OCI-LY1 (cell line): ENCODE measurements at regions not wholly inside any gene's neighbourhood (a gene's known extent, or its start where the extent isn't known, plus 50 kb on each side); places are given as distances from the start of the nearest gene placed in this dataset.
"Not testable (repeated sequence)": the region's sequence is repeated elsewhere in the genome, so short reads cannot be mapped to it uniquely, and the experiment has no call there.

Experiments used
- H2AFZ ChIP-seq: fragments of 200-600 bp; sonication (generic), shearing (Covaris generic); 2 replicates; pipeline ENCODE4 v1.6.0; 2014; ENCODE audit warnings: antibody characterized with exemption, mild to moderate bottlenecking, low read length
- H3F3A ChIP-seq: fragments of 200-600 bp; sonication (generic), shearing (Covaris generic); 2 replicates; pipeline ENCODE4 v1.6.0; 2014; ENCODE audit warnings: mild to moderate bottlenecking, antibody characterized with exemption, low read length, moderate library complexity; ENCODE audit not compliant: insufficient read depth
- H3K27ac ChIP-seq: fragments of 200-600 bp; sonication (generic); 2 replicates; pipeline ENCODE4 v1.5.1; 2014; ENCODE audit warnings: low read length, mixed run types, mild to moderate bottlenecking, low read depth; ENCODE audit not compliant: poor library complexity, severe bottlenecking
- H3K27me3 ChIP-seq: fragments of 200-600 bp; sonication (generic); 2 replicates; pipeline ENCODE4 v1.6.0; 2014; ENCODE audit warnings: antibody characterized with exemption, mild to moderate bottlenecking, low read length, moderate library complexity; ENCODE audit not compliant: insufficient read depth
- H3K36me3 ChIP-seq: fragments of 200-600 bp; sonication (generic); 2 replicates; pipeline ENCODE4 v1.6.1; 2014; ENCODE audit warnings: mild to moderate bottlenecking, antibody characterized with exemption, low read length, moderate library complexity, mixed read lengths; ENCODE audit not compliant: insufficient read depth
- H3K4me1 ChIP-seq: fragments of 200-600 bp; sonication (generic); 2 replicates; pipeline ENCODE4 v1.5.1; 2014; ENCODE audit warnings: mild to moderate bottlenecking, low read length, moderate library complexity; ENCODE audit not compliant: insufficient read depth, severe bottlenecking
- H3K4me2 ChIP-seq: fragments of 200-600 bp; sonication (generic), shearing (Covaris generic); 2 replicates; pipeline ENCODE4 v1.6.1; 2014; ENCODE audit warnings: low read length
- H3K4me3 ChIP-seq: fragments of 200-600 bp; sonication (generic); 2 replicates; pipeline ENCODE4 v1.5.1; 2014; ENCODE audit warnings: low read length, low read depth, mild to moderate bottlenecking, mixed read lengths; ENCODE audit not compliant: poor library complexity, severe bottlenecking
- H3K79me2 ChIP-seq: fragments of 200-600 bp; shearing (Covaris generic); 2 replicates; pipeline ENCODE4 v1.6.1; 2016; ENCODE audit warnings: mixed run types, low read length, mixed read lengths; ENCODE audit not compliant: insufficient read depth
- H3K9ac ChIP-seq: fragments of 200-600 bp; sonication (generic), shearing (Covaris generic); 2 replicates; pipeline ENCODE4 v1.6.1; 2014; ENCODE audit warnings: mild to moderate bottlenecking, low read length, mixed read lengths
- H3K9me2 ChIP-seq: fragments of 200-600 bp; sonication (generic), shearing (Covaris generic); 2 replicates; pipeline ENCODE4 v1.6.1; 2014; ENCODE audit warnings: low read depth, mild to moderate bottlenecking, low read length, mixed read lengths
- H3K9me3 ChIP-seq: fragments of 200-600 bp; shearing (Covaris generic); 2 replicates; pipeline ENCODE4 v1.6.1; 2014; ENCODE audit warnings: low read length, mixed read lengths
- H4K20me1 ChIP-seq: fragments of 200-600 bp; sonication (generic), shearing (Covaris generic); 2 replicates; pipeline ENCODE4 v1.6.0; 2016; ENCODE audit warnings: mild to moderate bottlenecking, low read length; ENCODE audit not compliant: insufficient read depth
- EZH2 ChIP-seq: fragments of 200-600 bp; sonication (generic), shearing (Covaris generic); IDR thresholded peaks from 2 replicates; pipeline ENCODE4 v1.8.0; 2017; ENCODE audit warnings: borderline replicate concordance, mixed run types, mild to moderate bottlenecking, antibody characterized with exemption, low read length, moderate library complexity, mixed read lengths
- TF ChIP-seq, protein P1 (sequence below): fragments of 200-600 bp; sonication (generic), shearing (Covaris generic); IDR thresholded peaks from 2 replicates; pipeline ENCODE4 v1.5.1; 2017; ENCODE audit warnings: mild to moderate bottlenecking, antibody characterized with exemption, low read length, moderate library complexity, mixed read lengths

DNA sequence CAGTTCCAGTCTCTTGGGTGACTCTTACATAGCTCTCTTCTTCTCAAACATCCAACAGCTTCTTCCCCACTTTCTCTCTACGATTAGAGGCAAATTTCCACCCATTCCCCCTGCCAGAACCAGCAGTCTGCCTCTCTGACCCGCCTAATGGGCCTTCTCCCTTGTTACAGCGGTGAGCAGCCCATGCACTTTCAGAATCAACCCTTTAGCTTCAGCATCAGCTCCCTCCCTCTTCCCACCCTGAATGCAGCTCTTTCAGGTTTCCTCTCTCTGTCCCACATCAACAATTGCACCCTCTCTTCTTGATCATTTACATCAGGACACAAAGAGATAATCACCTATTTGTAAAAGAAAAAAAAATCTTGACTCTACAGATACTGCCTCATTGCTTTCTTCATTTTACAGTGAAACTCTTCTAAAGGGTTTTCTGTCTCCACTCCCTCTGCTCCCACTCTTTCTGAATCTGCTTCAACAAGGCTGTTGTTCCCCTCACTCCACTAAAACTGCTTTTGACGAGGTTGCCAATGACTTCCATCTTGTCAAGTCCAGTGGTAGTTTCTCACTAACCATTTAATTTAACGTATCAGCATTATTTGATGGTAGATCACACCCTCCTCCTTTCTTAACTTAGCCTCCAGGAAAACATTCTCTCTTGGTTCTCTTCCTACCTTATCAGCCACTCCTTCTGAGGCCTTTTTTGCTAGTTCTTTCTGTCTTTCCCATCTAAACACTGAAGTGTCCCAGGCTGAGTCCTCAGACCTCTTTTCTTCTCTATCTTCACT, 106.6 kb downstream of the NPY start:
- Histone ChIP-seq H3K27me3 (no peaks in the 10 kb centered on the region), H3K79me2 (no peaks in the 10 kb centered on the region), H3K9me3 (no peaks in the 10 kb centered on the region), H3K4me1 (no peaks in the 10 kb centered on the region), H3K4me3 (no peak overlapping the region), H2AFZ (no peak overlapping the region), H3K9me2 (no peaks in the 10 kb centered on the region), H3K4me2 (no peak overlapping the region), H3K36me3 (no peaks in the 10 kb centered on the region), H3F3A (no peaks in the 10 kb centered on the region), H4K20me1 (no peaks in the 10 kb centered on the region), H3K9ac (no peak overlapping the region), H3K27ac (no peak overlapping the region)
- no peak for TF ChIP-seq EZH2
- TF ChIP-seq, protein P1, sequence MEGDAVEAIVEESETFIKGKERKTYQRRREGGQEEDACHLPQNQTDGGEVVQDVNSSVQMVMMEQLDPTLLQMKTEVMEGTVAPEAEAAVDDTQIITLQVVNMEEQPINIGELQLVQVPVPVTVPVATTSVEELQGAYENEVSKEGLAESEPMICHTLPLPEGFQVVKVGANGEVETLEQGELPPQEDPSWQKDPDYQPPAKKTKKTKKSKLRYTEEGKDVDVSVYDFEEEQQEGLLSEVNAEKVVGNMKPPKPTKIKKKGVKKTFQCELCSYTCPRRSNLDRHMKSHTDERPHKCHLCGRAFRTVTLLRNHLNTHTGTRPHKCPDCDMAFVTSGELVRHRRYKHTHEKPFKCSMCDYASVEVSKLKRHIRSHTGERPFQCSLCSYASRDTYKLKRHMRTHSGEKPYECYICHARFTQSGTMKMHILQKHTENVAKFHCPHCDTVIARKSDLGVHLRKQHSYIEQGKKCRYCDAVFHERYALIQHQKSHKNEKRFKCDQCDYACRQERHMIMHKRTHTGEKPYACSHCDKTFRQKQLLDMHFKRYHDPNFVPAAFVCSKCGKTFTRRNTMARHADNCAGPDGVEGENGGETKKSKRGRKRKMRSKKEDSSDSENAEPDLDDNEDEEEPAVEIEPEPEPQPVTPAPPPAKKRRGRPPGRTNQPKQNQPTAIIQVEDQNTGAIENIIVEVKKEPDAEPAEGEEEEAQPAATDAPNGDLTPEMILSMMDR: no peak

GRCh38 chr7:24392774-24393173, 108.8 kb downstream of the NPY start:
- H3K9ac ChIP-seq: no peak overlapping the region
- no peak overlapping the region for H2AFZ ChIP-seq
- H3K36me3 ChIP-seq: no peaks in the 10 kb centered on the region
- no peaks in the 10 kb centered on the region for H3K9me2 ChIP-seq
- no peaks in the 10 kb centered on the region for H4K20me1 ChIP-seq
- no peaks in the 10 kb centered on the region for H3F3A ChIP-seq
- H3K9me3 ChIP-seq: no peaks in the 10 kb centered on the region
- no peaks in the 10 kb centered on the region for H3K27me3 ChIP-seq
- no peak overlapping the region for H3K4me3 ChIP-seq
- no peak overlapping the region for H3K4me2 ChIP-seq
- TF ChIP-seq, protein P1: no peak
- TF ChIP-seq EZH2: no peak
- H3K27ac ChIP-seq: no peak overlapping the region
- no peaks in the 10 kb centered on the region for H3K79me2 ChIP-seq
- H3K4me1 ChIP-seq: no peaks in the 10 kb centered on the region

DNA sequence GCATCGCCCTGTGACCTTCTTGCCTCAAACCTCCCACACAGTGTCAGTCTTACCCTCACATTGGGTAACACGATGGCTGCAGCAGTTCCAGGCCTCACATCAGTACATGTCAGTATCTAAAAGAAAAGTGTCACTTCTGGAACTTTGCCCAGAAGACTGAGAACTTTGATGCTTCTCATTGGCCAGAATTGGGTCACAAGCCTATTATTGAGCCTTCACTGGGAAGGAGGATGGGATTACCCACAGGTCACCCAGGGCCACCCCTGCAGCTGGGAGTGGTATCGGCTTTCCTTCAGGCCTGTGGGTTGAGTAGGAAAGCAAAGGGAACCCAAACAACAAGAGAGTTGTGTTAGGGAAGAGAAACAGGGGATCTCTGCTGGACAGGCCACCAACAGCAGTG, 111.5 kb downstream of the NPY start:
- Histone ChIP-seq H2AFZ (no peak overlapping the region), H3K27ac (no peak overlapping the region), H3F3A (no peaks in the 10 kb centered on the region), H3K4me3 (no peak overlapping the region), H3K79me2 (no peaks in the 10 kb centered on the region), H3K9me2 (no peaks in the 10 kb centered on the region), H3K4me2 (no peak overlapping the region), H3K36me3 (no peaks in the 10 kb centered on the region), H3K4me1 (no peaks in the 10 kb centered on the region), H3K27me3 (no peaks in the 10 kb centered on the region), H3K9ac (no peak overlapping the region), H4K20me1 (no peaks in the 10 kb centered on the region), H3K9me3 (no peaks in the 10 kb centered on the region)
- no peak for TF ChIP-seq EZH2
- TF ChIP-seq, protein P1: no peak

- H3K27me3 ChIP-seq, H3K9ac ChIP-seq, H3K27ac ChIP-seq, H2AFZ ChIP-seq, H3F3A ChIP-seq, H3K9me3 ChIP-seq, H3K9me2 ChIP-seq, H4K20me1 ChIP-seq, H3K4me3 ChIP-seq, H3K36me3 ChIP-seq, H3K4me1 ChIP-seq, H3K4me2 ChIP-seq, H3K79me2 ChIP-seq: not testable (repeated sequence)
These were observed 112.4 kb downstream of the NPY start for GRCh38 chr7:24396387-24396786.
